A549 (cell line): ENCODE measurements at regions not wholly inside any gene's neighbourhood (a gene's known extent, or its start where the extent isn't known, plus 50 kb on each side); places are given as distances from the start of the nearest gene placed in this dataset.

Experiments
- CTCF ChIP-seq: fragments of >200 bp; sonication (Bioruptor Twin); formaldehyde crosslinking; IDR thresholded peaks from 3 replicates; pipeline ENCODE4 v1.5.1; 2016
- E2F6 ChIP-seq: IDR thresholded peaks from 2 replicates; pipeline ENCODE4 v1.6.1; 2012; ENCODE audit warnings: low read depth, borderline replicate concordance
- GATA3 ChIP-seq: IDR thresholded peaks from 2 replicates; pipeline ENCODE4 v1.6.1; 2012; ENCODE audit warnings: borderline replicate concordance
- MAFK ChIP-seq: fragments of 450-650 bp; IDR thresholded peaks from 2 replicates; pipeline ENCODE4 v1.6.1; 2014; ENCODE audit not compliant: partially characterized antibody
- PBX3 ChIP-seq: IDR thresholded peaks from 2 replicates; pipeline ENCODE4 v1.6.1; 2012
- SMC3 ChIP-seq: fragments of >200 bp; sonication (Bioruptor Twin); formaldehyde crosslinking; IDR thresholded peaks from 3 replicates; pipeline ENCODE4 v1.6.1; 2018; ENCODE audit warnings: inconsistent platforms

- TF ChIP-seq CTCF (no peak), SMC3 (no peak), MAFK (no peak), GATA3 (no peak), E2F6 (no peak), PBX3 (no peak)
Observed at GRCh38 chr13:57877601-57878000, 246.1 kb downstream of the PCDH17 start.
